Retina (tissue), 1 donor: ENCODE measurements at regions not wholly inside any gene's neighbourhood (a gene's known extent, or its start where the extent isn't known, plus 50 kb on each side); places are given as distances from the start of the nearest gene placed in this dataset.

Source experiments
- DNase-seq: peaks from one replicate; pipeline ENCODE4 v3.0.0-alpha.2; 2016

DNA sequence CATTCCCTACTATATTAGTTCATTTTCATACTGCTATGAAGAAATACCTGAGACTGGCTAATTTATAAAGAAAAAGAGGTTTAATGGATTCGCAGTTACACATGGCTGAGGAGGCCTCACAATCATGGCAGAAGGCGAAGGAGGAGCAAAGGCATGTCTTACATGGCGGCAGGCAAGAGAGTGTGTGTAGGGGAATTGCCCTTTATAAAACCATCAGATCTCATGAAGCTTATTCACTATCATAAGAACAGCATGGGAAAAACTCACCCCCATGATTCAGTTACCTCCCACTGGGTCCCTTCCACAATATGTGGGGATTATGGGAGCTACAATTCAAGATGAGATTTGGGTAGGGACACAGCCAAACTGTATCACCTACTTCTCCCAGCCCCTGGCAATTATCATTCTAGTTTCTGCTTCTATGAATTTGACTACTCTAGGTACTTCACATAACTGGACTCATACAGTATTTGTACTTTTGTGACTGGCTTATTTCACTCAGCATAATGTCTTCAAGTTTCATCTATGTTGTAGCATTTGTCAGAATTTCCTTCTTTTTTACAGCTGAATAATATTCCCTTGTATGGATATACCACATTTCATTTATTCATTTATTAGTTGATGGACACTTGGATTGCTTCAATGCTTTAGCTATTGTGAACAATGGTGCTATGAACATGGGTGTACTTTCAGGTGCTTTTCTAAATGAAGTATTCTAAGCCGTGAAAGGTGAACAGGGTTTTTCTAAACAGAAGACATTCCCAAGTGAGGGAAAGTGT lies 219.5 kb upstream of the NUDT4 start:
- no peak for DNase-seq

DNA sequence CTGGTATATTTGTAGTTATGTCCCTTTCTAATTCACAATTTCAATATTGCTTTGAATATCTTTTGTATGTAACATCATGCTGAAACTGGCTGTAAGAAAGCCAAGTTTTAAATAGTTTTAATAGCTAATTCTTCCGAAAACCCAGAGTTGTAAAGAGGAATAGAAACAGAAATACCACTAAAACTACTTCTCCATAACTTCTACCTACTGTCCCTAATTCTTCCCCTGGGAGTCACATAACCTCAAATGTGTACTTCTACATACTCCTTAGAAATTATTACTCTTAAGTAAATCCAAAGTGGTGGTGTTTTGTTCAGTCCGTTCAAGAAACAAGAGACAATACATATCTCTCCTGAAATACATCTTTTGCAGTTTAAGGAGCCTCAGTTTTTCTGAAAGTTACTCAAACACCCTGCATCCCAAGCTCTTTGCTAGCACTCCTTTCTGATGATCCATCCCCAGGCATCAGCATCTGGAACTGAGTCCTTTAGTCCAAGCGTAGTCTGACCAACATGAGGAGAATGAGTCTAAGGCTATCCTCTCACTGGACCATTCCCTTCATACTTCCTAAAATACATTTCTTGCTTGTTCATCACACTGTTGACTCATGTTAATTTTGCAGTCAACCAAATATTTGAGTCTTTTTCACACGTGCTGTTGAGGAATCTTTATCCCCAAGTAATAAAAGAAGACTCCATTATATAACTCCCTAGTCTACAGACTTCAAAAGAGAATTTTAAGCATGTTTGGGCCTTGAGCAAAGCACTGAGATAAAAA lies 214.3 kb upstream of the NUDT4 start:
- no peak for DNase-seq

DNA sequence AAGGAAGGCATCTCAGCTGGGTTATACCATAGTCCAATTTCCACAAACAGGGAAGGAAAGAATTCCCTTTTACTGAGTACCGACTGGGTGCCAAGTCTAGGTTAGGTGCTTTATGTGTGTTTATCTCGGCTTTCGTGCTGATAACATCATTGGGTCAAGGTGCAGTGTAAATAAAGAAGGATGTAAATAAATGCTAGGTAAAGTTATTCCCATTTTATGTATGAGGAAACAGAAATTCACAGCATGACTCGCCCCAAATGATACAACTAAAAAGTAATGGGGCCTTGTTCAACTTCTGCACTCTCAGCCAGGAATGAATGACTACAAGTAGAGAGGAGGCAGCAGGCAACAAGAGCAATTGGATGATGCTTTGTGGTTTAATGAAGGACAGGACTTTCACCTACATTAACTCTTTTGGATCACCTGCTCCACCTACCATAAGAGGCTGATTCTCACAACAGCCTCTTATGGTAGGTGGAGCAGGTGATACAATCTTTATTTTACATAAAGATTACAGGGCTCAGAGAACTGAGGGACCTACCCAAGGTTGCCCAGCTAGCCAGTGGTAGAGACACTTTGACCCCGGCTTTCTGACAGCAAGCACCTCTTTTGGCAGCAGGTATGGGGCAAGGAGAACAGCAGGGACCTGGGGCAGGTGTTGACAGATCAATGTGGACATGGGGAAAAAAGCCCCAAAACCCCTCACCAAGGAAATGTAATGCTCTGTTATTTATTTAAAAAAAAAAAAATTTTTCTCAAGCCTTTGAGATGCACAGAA lies 213.4 kb upstream of the NUDT4 start:
- no peak for DNase-seq

DNA sequence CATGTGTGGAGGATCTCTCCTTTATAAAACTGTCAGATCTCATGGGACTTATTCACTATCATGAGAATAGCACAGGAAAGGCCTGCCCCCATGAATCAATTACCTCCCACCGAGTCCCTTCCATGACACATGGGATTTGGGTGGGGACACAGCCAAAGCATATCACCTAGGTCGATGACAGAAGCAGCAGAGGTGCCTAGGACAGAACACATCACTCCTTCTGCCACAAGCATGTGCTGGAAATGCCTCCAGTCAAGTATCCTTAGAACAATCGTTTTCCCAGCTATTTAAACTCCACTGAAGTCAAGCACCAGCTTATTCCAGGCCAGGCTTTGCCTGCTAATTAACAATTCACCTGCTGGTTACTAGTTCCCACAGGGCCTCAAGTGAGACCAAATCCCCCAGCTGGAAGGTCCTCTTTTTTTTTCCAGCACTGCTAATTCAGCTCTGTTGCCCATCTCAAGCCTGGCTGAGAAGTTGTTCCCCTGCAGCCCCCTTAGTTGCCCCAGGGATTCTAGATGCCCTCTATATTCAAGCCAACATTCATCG lies 212.3 kb upstream of the NUDT4 start:
- no peak for DNase-seq

DNA sequence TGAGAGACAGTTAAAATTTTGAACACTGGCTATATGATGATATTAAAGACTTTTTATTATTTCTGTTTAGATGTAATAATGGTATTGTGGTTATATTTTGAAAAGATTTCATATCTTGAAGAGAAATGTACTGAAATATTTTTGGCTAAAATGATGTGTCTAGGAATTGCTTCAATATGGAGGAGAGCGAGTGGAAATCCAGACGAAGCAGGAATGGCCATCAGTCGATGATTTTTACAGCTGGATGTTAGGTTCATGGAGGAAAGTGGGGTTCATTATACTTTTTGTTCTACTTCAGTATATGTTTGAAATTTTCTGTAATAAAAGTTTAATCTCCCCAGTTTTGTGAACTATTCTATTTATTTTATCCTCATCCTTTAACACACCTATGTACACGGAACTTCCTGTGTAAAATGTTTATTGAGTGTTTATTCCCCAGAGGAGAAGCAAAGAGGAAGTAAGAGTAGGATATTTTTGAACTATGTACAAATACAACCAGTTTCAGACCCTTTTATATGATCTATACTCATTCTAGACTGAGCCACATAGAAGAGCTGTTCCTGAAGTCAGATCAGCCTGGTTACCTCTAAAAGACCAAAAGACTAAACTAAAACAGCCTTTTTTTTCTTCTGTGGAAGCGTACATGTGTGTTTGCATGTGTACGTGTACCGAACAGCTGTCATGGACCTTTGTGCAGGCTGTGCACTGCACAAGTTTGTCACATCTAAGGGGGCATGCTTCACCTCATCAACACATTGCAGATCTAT lies 211.0 kb upstream of the NUDT4 start:
- no peak for DNase-seq

DNA sequence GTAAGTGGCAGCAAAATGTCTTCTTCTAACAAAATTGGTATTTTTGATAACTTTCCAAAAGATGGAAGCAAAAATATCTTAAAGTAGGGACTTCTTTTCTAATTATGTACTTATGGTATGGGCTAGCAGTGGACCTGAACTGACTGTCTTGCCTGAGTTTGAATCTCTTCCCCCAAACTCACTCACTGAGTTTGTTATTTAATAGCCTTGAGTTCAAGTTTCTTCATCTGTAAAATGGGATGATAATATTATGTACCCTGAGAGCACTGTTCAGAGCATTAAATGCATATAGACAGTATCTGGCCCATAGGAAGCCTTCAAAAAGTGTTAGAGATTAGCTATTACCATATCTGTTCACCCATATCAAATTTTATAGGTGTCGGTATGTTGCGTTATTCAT lies 210.4 kb upstream of the NUDT4 start:
- no peak for DNase-seq

DNA sequence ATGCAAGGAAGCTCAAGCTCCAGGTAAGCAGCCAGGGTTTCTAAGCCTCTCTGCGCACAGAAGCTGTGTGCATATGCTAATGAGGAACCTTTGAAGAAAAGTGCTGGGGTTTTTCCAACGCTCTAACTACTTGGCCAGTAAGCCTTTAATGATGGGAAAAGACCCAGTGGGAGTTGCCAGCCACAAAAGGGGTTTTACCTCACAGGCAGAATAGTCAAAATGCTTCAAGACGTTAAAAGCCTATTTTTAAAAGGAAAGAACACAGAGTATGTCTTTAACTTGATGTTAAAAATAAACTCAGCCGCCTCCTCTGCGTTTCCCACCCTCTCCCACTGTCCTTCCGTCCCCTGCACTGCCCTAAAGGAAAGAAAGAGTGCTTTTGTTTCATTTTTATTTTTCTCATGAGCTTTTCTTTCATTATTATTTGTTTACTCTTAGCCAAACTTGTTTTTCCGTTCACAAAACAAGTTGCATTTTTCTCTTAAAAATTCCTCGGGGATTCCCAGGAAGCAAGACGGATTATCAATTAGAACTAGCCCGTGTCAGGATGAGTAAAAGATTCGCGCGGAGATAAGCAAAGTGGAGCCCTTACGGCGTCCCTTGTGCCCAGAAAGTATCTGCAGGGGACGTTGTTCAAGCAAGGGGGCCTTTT lies 209.8 kb upstream of the NUDT4 start:
- DNase-seq = peak; percentile 58

DNA sequence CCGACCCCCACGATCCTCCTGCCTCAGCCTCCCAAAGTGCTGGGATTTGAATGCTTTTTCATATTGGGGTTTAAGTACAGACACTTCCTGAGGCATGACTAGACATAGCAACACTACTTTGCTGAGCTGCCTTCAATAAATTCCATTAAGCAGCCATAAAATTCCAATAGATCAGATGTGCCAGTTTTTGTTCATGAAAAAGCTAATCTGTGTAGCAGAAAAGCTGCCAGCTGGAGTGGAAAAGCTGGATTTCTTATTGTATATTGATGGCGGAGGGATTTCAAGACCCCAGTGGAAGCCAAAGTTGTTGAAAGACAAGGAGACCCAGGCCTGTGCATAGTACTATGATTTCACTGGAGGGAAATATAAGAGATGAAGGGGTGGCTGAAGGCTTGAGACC lies 209.0 kb upstream of the NUDT4 start:
- DNase-seq = no peak

DNA sequence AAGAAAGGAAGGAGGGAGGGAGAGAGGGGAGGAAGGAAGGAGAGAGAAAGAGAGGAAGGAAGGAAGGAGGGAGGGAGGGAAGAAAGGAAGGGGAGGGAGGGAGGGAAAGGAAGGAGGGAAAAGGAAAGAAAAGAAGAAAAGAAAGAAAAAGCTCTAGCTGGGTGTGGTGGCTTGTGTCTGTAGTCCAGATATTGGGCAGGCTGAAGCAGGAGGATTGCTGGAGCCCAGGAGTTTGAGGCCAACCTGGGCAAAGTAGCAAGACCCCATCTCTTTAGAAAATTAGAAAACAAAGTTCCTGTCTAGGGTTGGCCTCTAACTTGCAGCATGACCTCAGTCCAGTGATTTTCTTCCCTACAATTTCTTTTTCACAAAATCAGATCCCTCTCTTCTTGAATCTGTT lies 208.2 kb upstream of the NUDT4 start:
- no peak for DNase-seq

DNA sequence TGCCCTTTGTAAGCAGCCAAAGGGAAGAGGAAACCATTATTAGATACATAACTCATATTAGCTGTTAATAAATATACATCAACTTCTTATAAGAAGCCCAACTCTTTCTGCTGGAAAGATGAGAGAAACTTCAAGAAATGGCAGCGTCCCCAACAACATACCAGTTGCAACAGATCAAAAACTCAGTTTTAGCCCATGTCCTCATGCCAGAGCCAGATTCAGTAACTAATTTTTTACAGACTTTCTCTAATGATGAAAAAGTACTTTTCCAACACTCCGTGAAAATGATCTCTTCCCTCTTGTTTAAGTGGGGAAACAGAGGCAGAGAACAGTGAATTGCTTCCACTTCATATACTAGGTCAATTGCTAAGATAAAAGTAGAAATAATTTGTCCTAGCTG lies 206.8 kb upstream of the NUDT4 start:
- no peak for DNase-seq

DNA sequence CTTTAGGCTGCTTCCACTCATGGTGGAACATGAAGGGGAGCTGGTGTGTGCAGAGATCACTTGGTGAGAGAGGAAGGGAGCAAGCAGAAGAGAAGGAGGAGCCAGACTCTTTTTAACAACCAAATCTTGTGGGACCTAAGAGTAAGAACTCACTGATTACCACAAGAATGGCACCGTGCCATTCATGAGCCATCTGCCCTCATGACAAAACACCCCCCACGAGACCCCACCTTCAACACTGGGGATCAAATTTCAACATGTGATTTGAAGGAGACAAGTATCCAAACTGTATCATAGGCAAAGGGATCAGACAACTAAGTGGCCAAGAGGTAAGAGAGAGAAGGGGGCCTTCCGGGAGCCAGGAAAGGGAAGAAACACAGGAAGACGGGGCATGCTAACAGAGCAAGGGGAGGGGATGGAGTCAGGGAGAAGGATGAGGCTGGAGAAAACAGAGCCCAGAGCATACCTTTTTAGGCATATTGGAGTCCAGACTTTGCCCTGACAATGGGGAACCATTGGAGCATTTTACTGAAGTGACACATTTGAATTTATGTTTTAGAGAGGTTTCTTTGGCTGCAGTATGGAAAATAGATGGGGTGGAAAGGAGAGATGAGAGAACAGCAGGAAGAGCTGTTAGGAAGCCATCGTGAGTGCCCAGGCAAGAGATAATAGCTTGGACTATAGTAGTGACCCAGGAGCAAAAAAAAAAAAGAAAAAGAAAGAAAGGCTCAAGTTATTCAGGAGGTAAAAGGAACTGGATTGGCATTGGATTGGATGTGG lies 204.4 kb upstream of the NUDT4 start:
- DNase-seq = no peak

DNA sequence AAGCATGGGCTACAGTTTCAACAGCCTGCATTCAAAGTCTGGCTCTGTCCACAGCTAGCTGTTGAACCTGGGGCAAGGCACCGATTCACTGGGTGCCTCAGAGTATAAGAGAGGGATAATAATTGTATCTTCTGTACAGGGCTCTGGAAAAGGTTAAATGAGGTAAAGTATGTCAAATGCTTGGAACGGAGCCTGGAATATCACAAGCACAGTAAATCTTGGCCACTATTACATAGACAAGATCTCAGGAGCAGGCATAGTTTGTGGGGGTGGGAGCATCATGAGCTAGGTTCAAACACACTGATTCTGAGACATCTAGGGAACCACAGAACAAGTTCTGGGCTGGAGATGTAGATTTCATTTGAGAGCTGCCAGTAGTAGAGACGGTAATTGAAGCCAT lies 203.7 kb upstream of the NUDT4 start:
- DNase-seq = no peak

DNA sequence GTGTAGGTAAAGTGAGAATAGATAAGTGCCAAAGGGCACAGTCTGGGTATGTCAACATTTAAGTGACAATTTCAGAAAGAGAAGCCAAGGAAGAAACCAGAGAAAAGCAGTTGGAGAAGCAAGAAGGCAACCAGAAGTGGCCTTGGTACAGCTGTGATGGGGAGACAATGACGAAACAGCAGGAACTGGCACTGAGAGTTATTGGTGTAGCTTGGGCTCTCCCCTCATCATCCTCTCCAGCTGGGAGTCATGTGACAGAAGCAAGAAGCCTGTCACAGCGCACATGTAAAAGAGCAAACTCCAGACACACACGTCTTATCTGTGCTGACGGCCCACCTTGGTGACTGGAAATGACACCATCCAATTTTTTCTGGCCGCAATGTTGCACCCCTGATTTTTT lies 203.3 kb upstream of the NUDT4 start:
- DNase-seq = no peak

DNA sequence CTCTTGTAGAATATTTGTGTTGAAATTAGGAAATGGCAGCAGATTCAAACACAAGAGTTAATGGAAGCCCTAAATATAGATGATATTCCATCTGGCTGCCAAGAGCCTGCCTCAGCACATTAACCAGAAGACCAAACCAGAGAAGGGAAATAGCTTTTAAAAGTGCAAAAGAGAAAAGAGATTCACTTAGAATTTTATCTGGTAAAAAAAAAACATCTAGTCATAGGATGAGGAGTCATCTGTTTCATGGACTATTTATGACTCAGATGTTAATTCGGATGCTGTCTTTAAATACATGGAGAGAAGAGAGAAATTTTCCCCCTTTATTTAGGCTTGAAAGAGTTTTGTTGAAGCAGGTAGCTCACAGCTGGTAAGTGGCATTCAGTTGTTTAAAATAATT lies 201.6 kb upstream of the NUDT4 start:
- DNase-seq = no peak

DNA sequence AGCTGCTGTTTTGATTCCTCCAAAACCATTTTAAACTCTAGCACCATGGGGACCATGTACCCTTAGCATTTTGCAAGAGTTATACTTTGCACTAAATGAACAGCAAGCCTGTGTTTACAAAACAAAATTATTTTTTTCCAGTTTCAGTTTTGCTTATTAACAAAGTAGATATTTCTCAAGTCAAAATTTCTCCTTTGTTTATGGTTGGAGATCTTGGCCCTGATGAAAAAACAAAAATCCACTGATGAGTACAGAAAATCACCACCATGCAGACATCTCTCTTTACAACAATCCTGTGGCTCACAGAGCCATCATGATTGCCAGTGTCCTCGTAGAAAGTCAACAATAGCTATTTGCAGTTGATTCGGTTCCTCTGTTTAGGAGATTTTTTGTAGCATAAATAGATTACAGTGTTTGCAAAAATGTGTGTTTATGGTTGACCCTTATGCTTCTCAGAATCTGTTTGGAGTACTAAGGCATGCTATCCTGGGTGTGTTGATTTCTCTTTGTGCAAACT lies 201.1 kb upstream of the NUDT4 start:
- DNase-seq = no peak

DNA sequence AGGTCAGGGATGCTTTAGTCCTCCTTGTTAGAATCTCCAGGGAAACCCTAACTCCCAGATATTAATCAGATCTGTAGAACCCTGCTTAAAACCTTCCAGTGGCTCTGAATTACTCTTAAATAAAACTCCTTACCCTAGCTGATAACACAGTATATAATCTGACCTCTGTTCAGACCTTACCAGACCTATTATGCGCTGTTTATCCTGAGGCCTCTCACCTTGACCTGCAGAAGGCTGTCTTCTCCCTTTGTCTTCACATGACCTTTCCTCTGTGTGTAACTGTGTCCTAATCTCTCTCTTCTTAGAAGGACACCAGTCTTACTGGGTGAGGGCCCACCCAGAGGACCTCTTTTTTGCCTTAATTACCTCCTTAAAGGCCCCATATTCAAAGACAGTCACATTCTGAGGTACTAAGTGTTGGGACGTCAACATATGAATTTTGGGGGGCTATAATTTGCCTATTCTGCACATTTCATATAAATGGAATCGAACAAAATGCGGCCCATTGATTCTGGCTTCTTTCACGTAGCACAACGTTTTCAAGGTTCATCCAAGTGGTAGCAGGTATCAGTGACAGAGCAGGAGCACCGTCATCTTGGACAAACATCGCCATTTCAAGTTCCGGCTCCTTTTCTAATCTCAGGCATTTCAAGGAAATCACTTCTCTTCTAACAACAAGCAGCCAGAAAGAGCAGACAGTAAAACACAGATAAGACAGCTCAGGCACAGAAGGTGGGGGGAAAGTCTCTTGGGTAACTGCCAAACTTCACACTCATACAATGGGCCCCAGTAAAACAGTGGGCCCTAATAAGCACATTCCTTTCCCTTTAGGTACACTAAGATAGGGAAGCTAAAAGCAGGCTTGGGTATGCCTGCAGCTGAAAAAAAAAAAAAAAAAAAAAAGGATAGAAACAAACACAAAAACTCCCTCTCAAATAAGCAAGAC lies 200.2 kb upstream of the NUDT4 start:
- DNase-seq = no peak

DNA sequence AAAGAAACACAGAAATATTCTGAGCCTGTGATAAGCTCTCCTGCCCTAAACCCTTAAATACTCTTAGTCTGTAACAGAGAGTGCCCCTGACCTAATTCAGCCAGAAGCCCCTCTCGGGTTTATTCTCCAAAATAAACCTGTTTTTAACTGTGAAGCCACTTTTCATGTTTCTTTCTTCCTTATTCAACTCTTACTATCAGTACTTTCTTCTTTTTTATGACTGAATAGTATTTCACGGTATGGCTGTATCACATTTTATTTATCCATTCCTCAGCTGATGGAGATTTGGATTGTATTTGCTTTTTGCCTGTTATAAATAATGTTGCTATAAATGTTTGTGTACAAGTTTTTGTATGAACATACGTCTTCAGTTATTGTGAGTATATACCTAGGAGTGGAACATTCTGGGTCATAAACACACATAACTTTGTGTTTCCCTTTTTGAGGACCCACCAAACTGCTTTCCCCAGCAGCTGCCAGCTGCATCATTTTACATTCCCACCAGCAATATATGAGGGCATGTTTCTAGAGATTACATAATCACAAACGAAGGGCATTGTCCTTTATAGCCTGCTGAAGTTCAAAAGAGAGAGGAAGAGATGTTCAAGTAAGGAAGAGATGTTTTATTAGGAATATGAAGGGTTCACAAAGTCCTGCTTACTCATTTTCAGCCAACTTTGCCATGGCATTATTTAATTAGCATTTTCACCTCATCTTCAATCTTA lies 199.4 kb upstream of the NUDT4 start:
- DNase-seq = no peak

DNA sequence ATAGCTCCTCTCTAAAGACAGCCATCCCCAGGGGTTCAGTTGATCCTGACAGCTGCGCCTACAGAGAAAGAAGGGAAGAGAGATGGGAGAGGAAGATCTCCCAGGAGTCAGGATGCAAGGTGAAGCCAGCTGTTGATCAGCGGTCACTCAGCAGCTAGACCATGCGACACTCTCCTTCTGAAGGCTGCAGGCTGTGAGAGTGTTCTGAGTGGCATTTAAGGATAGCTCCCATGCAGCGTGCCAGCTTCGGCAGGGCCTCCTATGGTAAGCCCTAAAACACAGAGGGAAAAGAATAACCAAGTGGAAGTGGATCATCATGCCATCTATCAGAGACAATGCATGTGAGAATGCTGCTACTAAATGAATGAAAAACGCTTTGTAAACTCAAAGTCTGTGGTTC lies 197.9 kb upstream of the NUDT4 start:
- DNase-seq = no peak

DNA sequence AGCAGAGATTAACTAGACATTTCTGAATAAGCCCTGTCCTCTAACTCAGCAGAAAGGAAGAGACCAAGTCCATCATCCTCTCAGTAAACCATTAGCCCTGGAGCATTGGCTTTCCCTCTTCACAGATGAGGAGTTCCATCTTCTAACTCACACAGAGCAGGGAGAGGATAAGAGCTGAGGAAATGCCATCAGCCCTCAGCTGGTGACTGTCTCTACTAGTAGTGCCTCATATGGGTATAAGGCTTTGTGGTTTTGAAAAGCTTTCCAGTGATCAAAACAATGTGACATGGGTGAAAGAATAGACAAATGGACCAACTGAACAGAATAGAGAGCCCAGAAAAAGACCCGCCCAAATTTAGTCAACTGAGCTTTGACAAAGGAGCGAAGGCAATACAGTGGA lies 197.2 kb upstream of the NUDT4 start:
- DNase-seq = no peak
